NCI-H2029 treated with DMSO at 0.1 percent for 48 hours (cell line): ENCODE measurements at regions not wholly inside any gene's neighbourhood (a gene's known extent, or its start where the extent isn't known, plus 50 kb on each side); places are given as distances from the start of the nearest gene placed in this dataset.

ENCODE experiments used
- DNase-seq: peaks from one replicate; lab custom pipeline; 2025; lab: John Stamatoyannopoulos, UW

GRCh38 chr2:111715987-111716904 lies 167.7 kb downstream of the ANAPC1 start:
- DNase-seq: no peak

DNA sequence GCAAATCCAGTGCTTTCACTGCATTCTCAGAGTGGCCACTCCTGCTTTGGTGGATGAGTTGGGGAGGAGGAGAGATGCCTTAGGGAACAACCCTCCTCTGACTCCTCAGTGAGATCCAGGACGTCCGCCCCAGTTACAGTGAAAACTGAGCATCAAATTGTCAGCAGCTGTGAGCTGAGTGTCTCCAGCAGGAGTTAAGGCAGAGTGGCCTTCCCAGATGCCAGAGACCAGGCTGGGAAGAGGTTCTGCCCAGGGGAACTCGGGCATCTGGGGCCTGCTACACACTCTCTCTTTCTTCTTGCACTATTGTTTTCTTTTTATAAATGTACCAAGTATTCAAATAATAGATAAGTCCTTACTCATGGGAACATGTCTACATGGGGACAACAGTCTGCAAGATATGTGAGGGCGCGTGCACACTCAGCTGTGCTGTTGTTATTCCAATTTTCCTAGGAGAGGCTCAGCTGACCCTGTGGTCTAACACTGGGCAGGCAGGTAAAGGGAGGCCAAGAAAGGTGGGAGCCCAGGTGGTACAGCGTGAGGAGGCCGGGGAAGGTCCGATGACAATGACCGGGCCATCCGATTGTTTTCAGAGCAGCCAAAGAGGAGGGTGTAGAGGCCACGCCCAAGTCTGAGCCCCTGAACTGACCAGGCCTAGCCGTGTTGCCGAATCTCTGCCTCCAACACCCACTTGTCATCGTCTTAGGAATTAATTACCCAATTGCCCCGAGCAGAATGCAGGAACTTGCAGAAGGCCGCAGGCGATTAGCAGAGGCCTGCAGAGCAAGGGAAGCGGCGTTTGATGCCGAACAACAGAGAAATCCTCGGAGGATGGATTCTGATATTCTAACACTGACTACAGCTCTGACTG lies 166.9 kb downstream of the ANAPC1 start:
- no peak for DNase-seq
